Liver (tissue), 8 donors: ENCODE measurements at regions not wholly inside any gene's neighbourhood (a gene's known extent, or its start where the extent isn't known, plus 50 kb on each side); places are given as distances from the start of the nearest gene placed in this dataset.

Experiments
- DNase-seq: peaks from one replicate; pipeline ENCODE4 v3.0.0-alpha.2; 2017; ENCODE audit warnings: low spot score
- H3K27ac ChIP-seq, 2 donors: one replicate each; pipeline ENCODE4 v1.7.0; 2013; ENCODE audit warnings: inconsistent platforms in 2 of 2, low read length in 2 of 2, control low read depth in 1 of 2, low read depth in 1 of 2, mild to moderate bottlenecking in 1 of 2
- H3K27me3 ChIP-seq, 4 donors: one replicate each; pipeline versions ENCODE4 v1.6.1 to v1.7.0; 2013; ENCODE audit warnings: low read length in 3 of 4, inconsistent platforms in 1 of 4, mild to moderate bottlenecking in 1 of 4, moderate library complexity in 1 of 4; ENCODE audit not compliant: control insufficient read depth in 4 of 4, insufficient read depth in 4 of 4
- H3K36me3 ChIP-seq, 4 donors: one replicate each; pipeline versions ENCODE4 v1.6.1 to v1.7.0; 2013; ENCODE audit warnings: low read length in 3 of 4, mild to moderate bottlenecking in 3 of 4, low read depth in 1 of 4, moderate library complexity in 1 of 4; ENCODE audit not compliant: control insufficient read depth in 4 of 4, insufficient read depth in 3 of 4
- H3K4me1 ChIP-seq, 4 donors: one replicate each; pipeline versions ENCODE4 v1.6.1 to v1.7.0; 2013; ENCODE audit warnings: low read length in 3 of 4, mild to moderate bottlenecking in 3 of 4, moderate library complexity in 1 of 4; ENCODE audit not compliant: control insufficient read depth in 4 of 4, insufficient read depth in 4 of 4
- H3K4me3 ChIP-seq, 3 donors: one replicate each; pipeline versions ENCODE4 v1.6.1 to v1.7.0; 2013; ENCODE audit warnings: low read length in 3 of 3, control low read depth in 1 of 3, low read depth in 1 of 3, mild to moderate bottlenecking in 1 of 3
- H3K9ac ChIP-seq, 2 donors: one replicate each; pipeline ENCODE4 v1.7.0; 2013; ENCODE audit warnings: low read length in 2 of 2, mild to moderate bottlenecking in 2 of 2, moderate library complexity in 2 of 2, control low read depth in 1 of 2, low read depth in 1 of 2
- H3K9me3 ChIP-seq, 4 donors: one replicate each; pipeline versions ENCODE4 v1.6.1 to v1.7.0; 2013; ENCODE audit warnings: low read length in 3 of 4; ENCODE audit not compliant: control insufficient read depth in 4 of 4
- EGR1 ChIP-seq, 2 donors: IDR thresholded peaks; 2 replicates each; pipeline ENCODE4 v1.6.1; 2016 to 2018; ENCODE audit warnings: antibody characterized with exemption in 2 of 2, low read depth in 2 of 2
- FOXA1 ChIP-seq: IDR thresholded peaks from 2 replicates; pipeline ENCODE4 v1.6.1; 2016; ENCODE audit warnings: antibody characterized with exemption
- FOXA2 ChIP-seq: IDR thresholded peaks from 2 replicates; pipeline ENCODE4 v1.6.1; 2016; ENCODE audit warnings: antibody characterized with exemption
- GABPA ChIP-seq, 2 donors: IDR thresholded peaks in 1 of 2; conservative IDR thresholded peaks in 1 of 2; 2 replicates each; pipeline ENCODE4 v1.6.1; 2016; ENCODE audit warnings: antibody characterized with exemption in 2 of 2, mild to moderate bottlenecking in 1 of 2, moderate library complexity in 1 of 2
- HNF4A ChIP-seq, 2 donors: conservative IDR thresholded peaks; 2 replicates each; pipeline ENCODE4 v1.6.1; 2016; ENCODE audit warnings: antibody characterized with exemption in 2 of 2, mild to moderate bottlenecking in 2 of 2
- HNF4G ChIP-seq: IDR thresholded peaks from 2 replicates; pipeline ENCODE4 v1.6.1; 2016; ENCODE audit warnings: antibody characterized with exemption
- JUND ChIP-seq, 2 donors: IDR thresholded peaks; 2 replicates each; pipeline ENCODE4 v1.6.1; 2016; ENCODE audit warnings: antibody characterized with exemption in 2 of 2
- NR2F2 ChIP-seq: IDR thresholded peaks from 2 replicates; pipeline ENCODE4 v1.6.1; 2016; ENCODE audit warnings: antibody characterized with exemption
- RAD21 ChIP-seq, 2 donors: IDR thresholded peaks; 2 replicates each; pipeline ENCODE4 v1.6.1; 2016; ENCODE audit warnings: antibody characterized with exemption in 2 of 2, mild to moderate bottlenecking in 2 of 2
- REST ChIP-seq: IDR thresholded peaks from 2 replicates; pipeline ENCODE4 v1.6.1; 2016; ENCODE audit warnings: antibody characterized with exemption, mild to moderate bottlenecking
- RXRA ChIP-seq, 2 donors: IDR thresholded peaks; 2 replicates each; pipeline ENCODE4 v1.6.1; 2017 to 2018; ENCODE audit warnings: antibody characterized with exemption in 2 of 2, mild to moderate bottlenecking in 1 of 2
- SP1 ChIP-seq: IDR thresholded peaks from 2 replicates; pipeline ENCODE4 v1.6.1; 2018; ENCODE audit warnings: antibody characterized with exemption, mild to moderate bottlenecking
- TAF1 ChIP-seq: conservative IDR thresholded peaks from 2 replicates; pipeline ENCODE4 v1.6.1; 2016; ENCODE audit warnings: antibody characterized with exemption, mild to moderate bottlenecking
- YY1 ChIP-seq: IDR thresholded peaks from 2 replicates; pipeline ENCODE4 v1.6.1; 2016; ENCODE audit warnings: antibody characterized with exemption, mild to moderate bottlenecking
- ZBTB33 ChIP-seq: IDR thresholded peaks from 2 replicates; pipeline ENCODE4 v1.6.1; 2016; ENCODE audit warnings: antibody characterized with exemption
- WGBS: extraction: QIAGEN DNeasy Blood & Tissue Kit; methylation state at CpG from one replicate; pipeline ENCODE4 v1.1.7; 2013; 5-methylcytosine and 5-hydroxymethylcytosine counted together
- TF ChIP-seq, protein P1 (sequence below): fragments of 150-350 bp; IDR thresholded peaks from 2 replicates; pipeline ENCODE4 v1.5.1; 2017; ENCODE audit warnings: improper control_type of control experiment, low read depth, low read length; ENCODE audit not compliant: missing input control
- TF ChIP-seq, protein P2 (sequence below): IDR thresholded peaks from 2 replicates; pipeline ENCODE4 v1.6.1; 2016; ENCODE audit warnings: antibody characterized with exemption
- donor health status: healthy.
- donor health status: healthy.
- donor health status: healthy.
- donor health status: healthy.
- donor health status: healthy.

DNA sequence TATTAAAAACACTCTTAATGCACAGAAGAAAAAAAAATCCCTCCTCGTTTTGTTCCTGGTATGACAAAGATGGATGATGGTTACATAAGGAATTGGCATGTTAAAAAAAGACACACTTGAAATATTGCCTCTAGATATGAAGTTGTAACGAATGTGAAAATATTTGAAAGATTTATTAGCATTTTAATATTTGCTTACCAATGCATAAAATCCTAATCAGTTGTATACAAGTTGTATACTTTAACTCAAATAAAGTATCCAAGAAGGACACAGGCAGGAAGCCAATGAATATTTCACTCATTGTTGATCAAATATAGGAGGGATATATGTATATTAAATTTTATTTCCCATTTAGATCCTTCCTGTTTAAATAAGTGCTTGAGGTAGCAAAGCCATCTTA lies 850.8 kb upstream of the RBFOX1 start:
- no peak for TF ChIP-seq FOXA1
- TF ChIP-seq, protein P1, sequence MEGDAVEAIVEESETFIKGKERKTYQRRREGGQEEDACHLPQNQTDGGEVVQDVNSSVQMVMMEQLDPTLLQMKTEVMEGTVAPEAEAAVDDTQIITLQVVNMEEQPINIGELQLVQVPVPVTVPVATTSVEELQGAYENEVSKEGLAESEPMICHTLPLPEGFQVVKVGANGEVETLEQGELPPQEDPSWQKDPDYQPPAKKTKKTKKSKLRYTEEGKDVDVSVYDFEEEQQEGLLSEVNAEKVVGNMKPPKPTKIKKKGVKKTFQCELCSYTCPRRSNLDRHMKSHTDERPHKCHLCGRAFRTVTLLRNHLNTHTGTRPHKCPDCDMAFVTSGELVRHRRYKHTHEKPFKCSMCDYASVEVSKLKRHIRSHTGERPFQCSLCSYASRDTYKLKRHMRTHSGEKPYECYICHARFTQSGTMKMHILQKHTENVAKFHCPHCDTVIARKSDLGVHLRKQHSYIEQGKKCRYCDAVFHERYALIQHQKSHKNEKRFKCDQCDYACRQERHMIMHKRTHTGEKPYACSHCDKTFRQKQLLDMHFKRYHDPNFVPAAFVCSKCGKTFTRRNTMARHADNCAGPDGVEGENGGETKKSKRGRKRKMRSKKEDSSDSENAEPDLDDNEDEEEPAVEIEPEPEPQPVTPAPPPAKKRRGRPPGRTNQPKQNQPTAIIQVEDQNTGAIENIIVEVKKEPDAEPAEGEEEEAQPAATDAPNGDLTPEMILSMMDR, result no peak
- TF ChIP-seq HNF4A (conservative IDR thresholded peaks at IDR 0.05), result no peak
- no peak for TF ChIP-seq RAD21 (IDR thresholded peaks at IDR 0.05)
- TF ChIP-seq ZBTB33, result no peak
- TF ChIP-seq JUND (IDR thresholded peaks at IDR 0.05), result no peak
- TF ChIP-seq TAF1, result no peak
- TF ChIP-seq, protein P2, sequence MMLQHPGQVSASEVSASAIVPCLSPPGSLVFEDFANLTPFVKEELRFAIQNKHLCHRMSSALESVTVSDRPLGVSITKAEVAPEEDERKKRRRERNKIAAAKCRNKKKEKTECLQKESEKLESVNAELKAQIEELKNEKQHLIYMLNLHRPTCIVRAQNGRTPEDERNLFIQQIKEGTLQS, result no peak
- TF ChIP-seq REST, result no peak
- no peak for TF ChIP-seq GABPA (IDR thresholded peaks at IDR 0.05 in 1 of 2, conservative IDR thresholded peaks at IDR 0.05 in 1 of 2)
- no peak for TF ChIP-seq RXRA (IDR thresholded peaks at IDR 0.05)
- TF ChIP-seq SP1, result no peak
- TF ChIP-seq HNF4G, result no peak
- no peak for TF ChIP-seq YY1
- no peak for DNase-seq

DNA sequence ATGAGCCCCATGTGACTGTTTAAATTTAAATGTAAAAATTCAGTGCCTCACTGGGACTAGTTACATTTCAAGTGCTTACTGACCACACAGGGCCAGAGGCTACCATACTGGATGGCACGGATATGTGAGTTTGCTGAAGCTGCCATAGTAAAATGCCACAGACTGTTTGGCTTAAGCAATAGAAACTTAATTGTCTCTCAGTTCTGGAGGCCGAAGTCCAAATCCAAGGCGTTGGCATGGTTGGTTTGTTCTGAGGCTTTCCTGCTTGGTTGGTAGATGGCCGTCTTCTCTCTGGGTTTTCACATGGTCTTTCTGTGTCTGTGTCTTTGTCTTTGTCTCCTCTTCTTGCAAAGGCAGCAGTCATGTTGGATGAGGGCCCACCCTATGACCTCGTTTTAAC lies 878.9 kb upstream of the RBFOX1 start:
- H3K4me3 ChIP-seq, result no peak overlapping the region
- no peak overlapping the region for H3K9ac ChIP-seq
- no peaks in the 10 kb centered on the region for H3K4me1 ChIP-seq
- TF ChIP-seq FOXA2 (no peak), RAD21 (IDR thresholded peaks at IDR 0.05) (no peak), ZBTB33 (no peak), GABPA (IDR thresholded peaks at IDR 0.05 in 1 of 2, conservative IDR thresholded peaks at IDR 0.05 in 1 of 2) (no peak), EGR1 (IDR thresholded peaks at IDR 0.05; ENCODE audit: low read depth in 2 of 2) (no peak), NR2F2 (no peak)
- TF ChIP-seq, protein P2, result no peak
- TF ChIP-seq, protein P1, result no peak
- no peak for DNase-seq
- no peaks in the 10 kb centered on the region for H3K36me3 ChIP-seq
- no peak overlapping the region for H3K27ac ChIP-seq
- no peaks in the 10 kb centered on the region for H3K27me3 ChIP-seq
- 69% methylated on average over 5 of the region's 5 CpGs for WGBS
- peaks cover 0 to 9% (median 2%) of the 10 kb centered on the region in 4 donors for H3K9me3 ChIP-seq

More for the DNA sequence above, 850.8 kb upstream of the RBFOX1 start:
- Histone ChIP-seq H3K36me3 (no peaks in the 10 kb centered on the region), H3K4me3 (no peak overlapping the region), H3K9ac (no peak overlapping the region), H3K4me1 (no peaks in the 10 kb centered on the region), H3K27me3 (peaks cover 0 to 7% (median 0%) of the 10 kb centered on the region in 4 donors), H3K9me3 (peaks cover 0 to under 1% (median 0%) of the 10 kb centered on the region in 4 donors), H3K27ac (no peak overlapping the region)
- WGBS, result 34% methylated on average over 2 of the region's 2 CpGs
